ENCODE measurements at regions not wholly inside any gene's neighbourhood (a gene's known extent, or its start where the extent isn't known, plus 50 kb on each side); places are given as distances from the start of the nearest gene placed in this dataset.

GRCh38 chr11:119540370-119541125 lies 117.6 kb upstream of the THY1 start:
- Histone ChIP-seq H3K36me3 (ENCODE audit: insufficient read depth, low read depth, low read length) (no peaks in the 10 kb centered on the region), H3K4me3 (ENCODE audit: low read length) (no peak overlapping the region), H3K9me3 (ENCODE audit: insufficient read depth, low read depth, low read length) (no peaks in the 10 kb centered on the region), H3K27me3 (ENCODE audit: insufficient read depth, low read length) (peaks cover 13% of the 10 kb centered on the region), H3K4me1 (ENCODE audit: insufficient read depth, low read length) (no peaks in the 10 kb centered on the region), H3K27ac (ENCODE audit: low read length) (no peak overlapping the region), H3K9ac (ENCODE audit: low read depth, low read length) (no peak overlapping the region)

- Histone ChIP-seq H3K36me3 (ENCODE audit: insufficient read depth, low read depth, low read length) (no peaks in the 10 kb centered on the region), H3K27ac (ENCODE audit: low read length) (no peak overlapping the region), H3K9me3 (ENCODE audit: insufficient read depth, low read depth, low read length) (no peaks in the 10 kb centered on the region), H3K9ac (ENCODE audit: low read depth, low read length) (no peak overlapping the region), H3K4me3 (ENCODE audit: low read length) (no peak overlapping the region), H3K27me3 (ENCODE audit: insufficient read depth, low read length) (peaks cover 13% of the 10 kb centered on the region), H3K4me1 (ENCODE audit: insufficient read depth, low read length) (no peaks in the 10 kb centered on the region)
These were observed 116.6 kb upstream of the THY1 start for GRCh38 chr11:119539583-119539982.

- Histone ChIP-seq H3K9ac (ENCODE audit: low read depth, low read length) (no peak overlapping the region), H3K4me1 (ENCODE audit: insufficient read depth, low read length) (no peaks in the 10 kb centered on the region), H3K4me3 (ENCODE audit: low read length) (no peak overlapping the region), H3K36me3 (ENCODE audit: insufficient read depth, low read depth, low read length) (no peaks in the 10 kb centered on the region), H3K27me3 (ENCODE audit: insufficient read depth, low read length) (peaks cover 13% of the 10 kb centered on the region), H3K27ac (ENCODE audit: low read length) (no peak overlapping the region), H3K9me3 (ENCODE audit: insufficient read depth, low read depth, low read length) (no peaks in the 10 kb centered on the region)
These were observed 115.8 kb upstream of the THY1 start for GRCh38 chr11:119538753-119539152.

GRCh38 chr11:119537306-119538253 lies 114.6 kb upstream of the THY1 start:
- Histone ChIP-seq H3K9me3 (ENCODE audit: insufficient read depth, low read depth, low read length) (no peaks in the 10 kb centered on the region), H3K36me3 (ENCODE audit: insufficient read depth, low read depth, low read length) (no peaks in the 10 kb centered on the region), H3K9ac (ENCODE audit: low read depth, low read length) (no peak overlapping the region), H3K27me3 (ENCODE audit: insufficient read depth, low read length) (peaks cover 18% of the 10 kb centered on the region), H3K27ac (ENCODE audit: low read length) (no peak overlapping the region), H3K4me3 (ENCODE audit: low read length) (no peak overlapping the region), H3K4me1 (ENCODE audit: insufficient read depth, low read length) (no peaks in the 10 kb centered on the region)

- Histone ChIP-seq H3K4me1 (ENCODE audit: insufficient read depth, low read length) (no peaks in the 10 kb centered on the region), H3K9ac (ENCODE audit: low read depth, low read length) (no peak overlapping the region), H3K36me3 (ENCODE audit: insufficient read depth, low read depth, low read length) (no peaks in the 10 kb centered on the region), H3K4me3 (ENCODE audit: low read length) (no peak overlapping the region), H3K27ac (ENCODE audit: low read length) (no peak overlapping the region), H3K9me3 (ENCODE audit: insufficient read depth, low read depth, low read length) (no peaks in the 10 kb centered on the region), H3K27me3 (ENCODE audit: insufficient read depth, low read length) (peaks cover 18% of the 10 kb centered on the region)
These were observed 113.8 kb upstream of the THY1 start for GRCh38 chr11:119536801-119537200.

- Histone ChIP-seq H3K27ac (ENCODE audit: low read length) (no peak overlapping the region), H3K4me3 (ENCODE audit: low read length) (no peak overlapping the region), H3K9ac (ENCODE audit: low read depth, low read length) (no peak overlapping the region)
These were observed 111.2 kb upstream of the THY1 start for GRCh38 chr11:119533921-119534736.

GRCh38 chr11:119533462-119533861 lies 110.5 kb upstream of the THY1 start:
- H3K9me3 ChIP-seq (ENCODE audit: insufficient read depth, low read depth, low read length): no peaks in the 10 kb centered on the region
- H3K4me3 ChIP-seq (ENCODE audit: low read length): no peak overlapping the region
- H3K36me3 ChIP-seq (ENCODE audit: insufficient read depth, low read depth, low read length): no peaks in the 10 kb centered on the region
- H3K4me1 ChIP-seq (ENCODE audit: insufficient read depth, low read length): no peaks in the 10 kb centered on the region
- peaks cover 15% of the 10 kb centered on the region; the same call in 1 of the 2 replicates for H3K27me3 ChIP-seq (ENCODE audit: insufficient read depth, low read length)
- H3K9ac ChIP-seq (ENCODE audit: low read depth, low read length): no peak overlapping the region
- no peak overlapping the region for H3K27ac ChIP-seq (ENCODE audit: low read length)

More at GRCh38 chr11:119533921-119534736, 111.2 kb upstream of the THY1 start:
- no peaks in the 10 kb centered on the region for H3K9me3 ChIP-seq (ENCODE audit: insufficient read depth, low read depth, low read length)
- no peaks in the 10 kb centered on the region for H3K4me1 ChIP-seq (ENCODE audit: insufficient read depth, low read length)
- no peaks in the 10 kb centered on the region for H3K36me3 ChIP-seq (ENCODE audit: insufficient read depth, low read depth, low read length)
- H3K27me3 ChIP-seq (ENCODE audit: insufficient read depth, low read length): peaks cover 15% of the 10 kb centered on the region; the same call in 1 of the 2 replicates

- H3K9me3 ChIP-seq (ENCODE audit: insufficient read depth, low read depth, low read length): no peaks in the 10 kb centered on the region
- peaks cover 13% of the 10 kb centered on the region; the same call in 1 of the 2 replicates for H3K27me3 ChIP-seq (ENCODE audit: insufficient read depth, low read length)
- no peak overlapping the region for H3K4me3 ChIP-seq (ENCODE audit: low read length)
- no peak overlapping the region for H3K27ac ChIP-seq (ENCODE audit: low read length)
- no peaks in the 10 kb centered on the region for H3K36me3 ChIP-seq (ENCODE audit: insufficient read depth, low read depth, low read length)
- H3K9ac ChIP-seq (ENCODE audit: low read depth, low read length): no peak overlapping the region
- H3K4me1 ChIP-seq (ENCODE audit: insufficient read depth, low read length): no peaks in the 10 kb centered on the region
These were observed 109.6 kb upstream of the THY1 start for GRCh38 chr11:119532551-119532950.

- peaks cover 9% of the 10 kb centered on the region; the same call in 1 of the 2 replicates for H3K27me3 ChIP-seq (ENCODE audit: insufficient read depth, low read length)
- H3K27ac ChIP-seq (ENCODE audit: low read length): no peak overlapping the region
- no peak overlapping the region for H3K4me3 ChIP-seq (ENCODE audit: low read length)
- H3K9ac ChIP-seq (ENCODE audit: low read depth, low read length): no peak overlapping the region
- H3K9me3 ChIP-seq (ENCODE audit: insufficient read depth, low read depth, low read length): no peaks in the 10 kb centered on the region
- no peaks in the 10 kb centered on the region for H3K4me1 ChIP-seq (ENCODE audit: insufficient read depth, low read length)
- no peaks in the 10 kb centered on the region for H3K36me3 ChIP-seq (ENCODE audit: insufficient read depth, low read depth, low read length)
These were observed 108.7 kb upstream of the THY1 start for GRCh38 chr11:119531623-119532022.

- Histone ChIP-seq H3K27ac (ENCODE audit: low read length) (no peak overlapping the region), H3K9me3 (ENCODE audit: insufficient read depth, low read depth, low read length) (no peaks in the 10 kb centered on the region), H3K4me3 (ENCODE audit: low read length) (no peak overlapping the region), H3K27me3 (ENCODE audit: insufficient read depth, low read length) (peaks cover 9% of the 10 kb centered on the region; the same call in 1 of the 2 replicates), H3K36me3 (ENCODE audit: insufficient read depth, low read depth, low read length) (no peaks in the 10 kb centered on the region), H3K9ac (ENCODE audit: low read depth, low read length) (no peak overlapping the region), H3K4me1 (ENCODE audit: insufficient read depth, low read length) (no peaks in the 10 kb centered on the region)
These were observed 108.1 kb upstream of the THY1 start for GRCh38 chr11:119531056-119531455.

- Histone ChIP-seq H3K27ac (ENCODE audit: low read length) (no peak overlapping the region), H3K4me3 (ENCODE audit: low read length) (no peak overlapping the region), H3K9ac (ENCODE audit: low read depth, low read length) (no peak overlapping the region), H3K4me1 (ENCODE audit: insufficient read depth, low read length) (no peaks in the 10 kb centered on the region), H3K36me3 (ENCODE audit: insufficient read depth, low read depth, low read length) (no peaks in the 10 kb centered on the region), H3K9me3 (ENCODE audit: insufficient read depth, low read depth, low read length) (no peaks in the 10 kb centered on the region), H3K27me3 (ENCODE audit: insufficient read depth, low read length) (peaks cover 9% of the 10 kb centered on the region; the same call in 1 of the 2 replicates)
These were observed 107.5 kb upstream of the THY1 start for GRCh38 chr11:119530509-119530908.

Data from iPS-20b (cell line).